Right lobe of liver (tissue), 4 donors: ENCODE measurements at regions not wholly inside any gene's neighbourhood (a gene's known extent, or its start where the extent isn't known, plus 50 kb on each side); places are given as distances from the start of the nearest gene placed in this dataset.

ENCODE experiments used
- POLR2A ChIP-seq: fragments of 450-650 bp; IDR thresholded peaks from one replicate; pipeline ENCODE4 v1.6.1; 2017; ENCODE audit warnings: antibody characterized with exemption, mild to moderate bottlenecking
- TF ChIP-seq, protein P1 (sequence below), 4 donors: fragments of 200-600 bp in 3 of 4; fragments of 450-650 bp in 1 of 4; IDR thresholded peaks; one replicate each; pipeline versions ENCODE4 v1.5.1 to v1.8.0; 2016 to 2022; ENCODE audit warnings: antibody characterized with exemption in 4 of 4, mild to moderate bottlenecking in 2 of 4
- donor health status: DM: no; HTN: no; CAD: no.
- donor health status: DM: no; HTN: no; CAD: no.
- donor health status: DM: no; HTN: yes; CAD: no.

DNA sequence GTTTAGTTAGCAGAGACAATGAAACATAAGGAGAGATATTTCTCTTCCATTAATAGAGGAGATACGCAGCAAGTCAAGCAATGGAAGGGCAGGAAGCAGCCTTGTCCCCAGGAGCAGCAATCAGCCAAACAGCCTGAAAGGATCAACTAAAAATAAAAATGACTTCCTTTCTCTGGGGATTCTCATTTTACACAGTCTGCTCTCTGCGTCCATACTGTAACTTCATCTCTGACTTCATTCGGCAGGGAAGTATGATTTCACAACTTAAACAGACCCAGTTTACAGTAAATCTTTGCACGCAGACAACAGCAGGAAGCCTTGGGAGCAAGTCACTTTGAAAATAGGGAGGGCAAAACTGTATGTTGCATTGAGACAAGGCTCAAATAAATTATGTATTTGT lies 826.7 kb downstream of the DIAPH3 start:
- TF ChIP-seq, protein P1, sequence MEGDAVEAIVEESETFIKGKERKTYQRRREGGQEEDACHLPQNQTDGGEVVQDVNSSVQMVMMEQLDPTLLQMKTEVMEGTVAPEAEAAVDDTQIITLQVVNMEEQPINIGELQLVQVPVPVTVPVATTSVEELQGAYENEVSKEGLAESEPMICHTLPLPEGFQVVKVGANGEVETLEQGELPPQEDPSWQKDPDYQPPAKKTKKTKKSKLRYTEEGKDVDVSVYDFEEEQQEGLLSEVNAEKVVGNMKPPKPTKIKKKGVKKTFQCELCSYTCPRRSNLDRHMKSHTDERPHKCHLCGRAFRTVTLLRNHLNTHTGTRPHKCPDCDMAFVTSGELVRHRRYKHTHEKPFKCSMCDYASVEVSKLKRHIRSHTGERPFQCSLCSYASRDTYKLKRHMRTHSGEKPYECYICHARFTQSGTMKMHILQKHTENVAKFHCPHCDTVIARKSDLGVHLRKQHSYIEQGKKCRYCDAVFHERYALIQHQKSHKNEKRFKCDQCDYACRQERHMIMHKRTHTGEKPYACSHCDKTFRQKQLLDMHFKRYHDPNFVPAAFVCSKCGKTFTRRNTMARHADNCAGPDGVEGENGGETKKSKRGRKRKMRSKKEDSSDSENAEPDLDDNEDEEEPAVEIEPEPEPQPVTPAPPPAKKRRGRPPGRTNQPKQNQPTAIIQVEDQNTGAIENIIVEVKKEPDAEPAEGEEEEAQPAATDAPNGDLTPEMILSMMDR (IDR thresholded peaks at IDR 0.05) = no peak
- no peak for TF ChIP-seq POLR2A
